ENCODE measurements at regions not wholly inside any gene's neighbourhood (a gene's known extent, or its start where the extent isn't known, plus 50 kb on each side); places are given as distances from the start of the nearest gene placed in this dataset.

GRCh38 chr3:6182909-6183308 is 678.0 kb upstream of the GRM7 start:
- Mint-ChIP-seq H3K36me3 (ENCODE audit: low read depth) (no peaks in the 10 kb centered on the region), H3K9me3 (no peaks in the 10 kb centered on the region), H3K4me1 (no peaks in the 10 kb centered on the region), H3K27me3 (ENCODE audit: low read depth, poor library complexity) (no peaks in the 10 kb centered on the region), H3K4me3 (no peak overlapping the region), H3K27ac (no peak overlapping the region)
- DNase-seq, result no peak
- no peak for TF ChIP-seq CTCF (IDR thresholded peaks at IDR 0.05)

- H3K36me3 Mint-ChIP-seq (ENCODE audit: low read depth), result no peaks in the 10 kb centered on the region
- H3K27ac Mint-ChIP-seq, result no peak overlapping the region
- no peak overlapping the region for H3K4me3 Mint-ChIP-seq
- no peak for DNase-seq
- H3K27me3 Mint-ChIP-seq (ENCODE audit: low read depth, poor library complexity), result no peaks in the 10 kb centered on the region
- H3K9me3 Mint-ChIP-seq, result peaks cover 13% of the 10 kb centered on the region
- no peak for TF ChIP-seq CTCF (IDR thresholded peaks at IDR 0.05)
- H3K4me1 Mint-ChIP-seq, result no peaks in the 10 kb centered on the region
Measured at GRCh38 chr3:6189384-6189783, 671.5 kb upstream of the GRM7 start.

- Mint-ChIP-seq H3K36me3 (ENCODE audit: low read depth) (no peaks in the 10 kb centered on the region), H3K4me3 (no peak overlapping the region), H3K27ac (no peak overlapping the region), H3K27me3 (ENCODE audit: low read depth, poor library complexity) (peaks cover 2% of the 10 kb centered on the region), H3K4me1 (no peaks in the 10 kb centered on the region), H3K9me3 (no peaks in the 10 kb centered on the region)
- no peak for DNase-seq
- TF ChIP-seq CTCF (IDR thresholded peaks at IDR 0.05), result no peak
Measured at GRCh38 chr3:6204891-6205290, 656.0 kb upstream of the GRM7 start.

- no peaks in the 10 kb centered on the region for H3K27me3 Mint-ChIP-seq (ENCODE audit: low read depth, poor library complexity)
- DNase-seq, result no peak
- no peak overlapping the region for H3K4me3 Mint-ChIP-seq
- no peak overlapping the region for H3K27ac Mint-ChIP-seq
- H3K36me3 Mint-ChIP-seq (ENCODE audit: low read depth), result no peaks in the 10 kb centered on the region
- H3K4me1 Mint-ChIP-seq, result no peaks in the 10 kb centered on the region
- no peaks in the 10 kb centered on the region for H3K9me3 Mint-ChIP-seq
- TF ChIP-seq CTCF (IDR thresholded peaks at IDR 0.05), result no peak
Measured at GRCh38 chr3:6216135-6217026, 644.5 kb upstream of the GRM7 start.

- Mint-ChIP-seq H3K4me1 (no peaks in the 10 kb centered on the region), H3K27me3 (ENCODE audit: low read depth, poor library complexity) (peaks cover 4% of the 10 kb centered on the region), H3K9me3 (no peaks in the 10 kb centered on the region), H3K4me3 (no peak overlapping the region), H3K36me3 (ENCODE audit: low read depth) (no peaks in the 10 kb centered on the region), H3K27ac (no peak overlapping the region)
- DNase-seq, result no peak
- TF ChIP-seq CTCF (IDR thresholded peaks at IDR 0.05), result no peak
Measured at GRCh38 chr3:6220447-6220846, 640.5 kb upstream of the GRM7 start.

GRCh38 chr3:6222069-6222468 is 638.8 kb upstream of the GRM7 start:
- Mint-ChIP-seq H3K27ac (no peak overlapping the region), H3K36me3 (ENCODE audit: low read depth) (no peaks in the 10 kb centered on the region), H3K9me3 (no peaks in the 10 kb centered on the region), H3K4me3 (no peak overlapping the region), H3K4me1 (no peaks in the 10 kb centered on the region), H3K27me3 (ENCODE audit: low read depth, poor library complexity) (peaks cover 4% of the 10 kb centered on the region)
- no peak for TF ChIP-seq CTCF (IDR thresholded peaks at IDR 0.05)
- no peak for DNase-seq

All from nephron progenitor cell (in vitro differentiated cells).